B cell (primary cell): ENCODE measurements at regions not wholly inside any gene's neighbourhood (a gene's known extent, or its start where the extent isn't known, plus 50 kb on each side); places are given as distances from the start of the nearest gene placed in this dataset.

Source experiments
- ATAC-seq: fragments of 200-7000 bp; cut with Tn5 transposase; one replicate; pipeline ENCODE4 v1.10.0; 2021; ENCODE audit warnings: low read depth, mild to moderate bottlenecking, moderate number of reproducible peaks, moderate library complexity
- CTCF ChIA-PET: fragments of 350-600 bp; sonication (Branson Sonifier 250); formaldehyde crosslinking; loops from one replicate; lab custom pipeline; 2021; ENCODE audit warnings: antibody characterized with exemption, inconsistent platforms; lab: Charles Lee
- POLR2A ChIA-PET: fragments of 350-600 bp; sonication (Branson Sonifier 250); formaldehyde crosslinking; loops from one replicate; lab custom pipeline; 2021; ENCODE audit warnings: antibody characterized with exemption; lab: Charles Lee
- DNase-seq: peaks from one replicate; pipeline ENCODE4 v3.0.0; 2013
- H2AFZ ChIP-seq: 2 replicates; pipeline ENCODE4 v1.6.1; 2012; ENCODE audit warnings: mild to moderate bottlenecking, low read depth, low read length; ENCODE audit not compliant: insufficient read depth, poor library complexity, severe bottlenecking
- H3K27ac ChIP-seq, 2 donors: 1 replicate in 1 of 2; 2 replicates in 1 of 2; pipeline ENCODE4 v1.5.1; 2012 to 2013; ENCODE audit warnings: low read length in 2 of 2, mild to moderate bottlenecking in 2 of 2, moderate library complexity in 1 of 2
- H3K27me3 ChIP-seq, 4 experiments: fragments of 200-600 bp in 1 of 4; sonication (generic) in 1 of 4; replicated peaks in 1 of 4; 1 replicate in 2 of 4; 2 replicates in 2 of 4; pipeline versions ENCODE4 v1.6.1 to v1.7.0; 2013 to 2016; ENCODE audit warnings: low read length in 3 of 4, mild to moderate bottlenecking in 2 of 4, mixed read lengths in 1 of 4, moderate library complexity in 1 of 4; ENCODE audit not compliant: insufficient read depth in 4 of 4, control insufficient read depth in 3 of 4; ENCODE audit errors: control extremely low read depth in 1 of 4
- H3K36me3 ChIP-seq, 2 experiments: replicated peaks in 1 of 2; 1 replicate in 1 of 2; 2 replicates in 1 of 2; pipeline versions ENCODE4 v1.6.1 to v1.7.1; 2013; ENCODE audit warnings: low read length in 1 of 2; ENCODE audit not compliant: insufficient read depth in 2 of 2, control insufficient read depth in 1 of 2; ENCODE audit errors: control extremely low read depth in 1 of 2, extremely low read depth in 1 of 2
- H3K4me1 ChIP-seq, 2 donors: fragments of 200-600 bp in 1 of 2; sonication (generic) in 1 of 2; 1 replicate in 1 of 2; 2 replicates in 1 of 2; pipeline versions ENCODE4 v1.5.1 to v1.6.1; 2013 to 2017; ENCODE audit warnings: low read length in 2 of 2; ENCODE audit not compliant: control insufficient read depth in 2 of 2, insufficient read depth in 2 of 2
- H3K4me2 ChIP-seq: replicated peaks from 2 replicates; pipeline ENCODE3; 2012; ENCODE audit warnings: mild to moderate bottlenecking, low read depth, low read length; ENCODE audit not compliant: poor library complexity, severe bottlenecking
- H3K4me3 ChIP-seq, 5 experiments: fragments of 200-600 bp in 1 of 5; sonication (generic) in 1 of 5; 1 replicate in 3 of 5; 2 replicates in 2 of 5; pipeline versions ENCODE4 v1.5.1 to v1.7.0; 2011 to 2016; ENCODE audit warnings: low read length in 4 of 5, mild to moderate bottlenecking in 4 of 5, low read depth in 2 of 5, control low read depth in 1 of 5, moderate library complexity in 1 of 5; ENCODE audit not compliant: insufficient read depth in 1 of 5; ENCODE audit errors: control extremely low read depth in 1 of 5, extremely low read depth in 1 of 5
- H3K79me2 ChIP-seq: fragments of 200-600 bp; sonication (generic); one replicate; pipeline ENCODE4 v1.6.0; 2016; ENCODE audit warnings: low read length; ENCODE audit not compliant: control insufficient read depth, insufficient read depth
- H3K9ac ChIP-seq: fragments of 200-600 bp; sonication (generic); 2 replicates; pipeline ENCODE4 v1.6.1; 2017; ENCODE audit warnings: mild to moderate bottlenecking, low read length, moderate library complexity
- H3K9me3 ChIP-seq, 3 donors: one replicate each; pipeline versions ENCODE4 v1.6.1 to v1.7.1; 2013; ENCODE audit warnings: low read length in 2 of 3; ENCODE audit not compliant: control insufficient read depth in 2 of 3, insufficient read depth in 1 of 3; ENCODE audit errors: control extremely low read depth in 1 of 3
- H4K20me1 ChIP-seq: 2 replicates; pipeline ENCODE4 v1.6.0; 2012; ENCODE audit warnings: mild to moderate bottlenecking, low read length; ENCODE audit not compliant: insufficient read depth, control insufficient read depth, poor library complexity, severe bottlenecking
- H3K27ac Mint-ChIP-seq: one replicate; pipeline ENCODE4 v1.8.0; 2021; ENCODE audit warnings: mixed read lengths
- H3K27me3 Mint-ChIP-seq: one replicate; pipeline ENCODE4 v1.8.0; 2021; ENCODE audit warnings: mixed read lengths
- H3K4me1 Mint-ChIP-seq: one replicate; pipeline ENCODE4 v1.8.0; 2021; ENCODE audit warnings: mixed read lengths
- H3K4me3 Mint-ChIP-seq: one replicate; pipeline ENCODE4 v1.8.0; 2021; ENCODE audit warnings: mixed read lengths
- H3K9me3 Mint-ChIP-seq: one replicate; pipeline ENCODE4 v1.8.0; 2022; ENCODE audit warnings: mixed read lengths; ENCODE audit not compliant: insufficient read depth
- CTCF ChIP-seq: fragments of 200-600 bp; IDR thresholded peaks from one replicate; pipeline ENCODE4 v1.8.0; 2022; ENCODE audit warnings: antibody characterized with exemption, mild to moderate bottlenecking
- EZH2 ChIP-seq: IDR thresholded peaks from 2 replicates; pipeline ENCODE4 v1.6.1; 2012; ENCODE audit warnings: borderline replicate concordance, low read depth, mild to moderate bottlenecking, moderate library complexity, low read length; ENCODE audit not compliant: insufficient read depth, poor library complexity, severe bottlenecking
- WGBS: methylation state at CpG from one replicate; pipeline ENCODE4 v1.1.5; 2013; ENCODE audit warnings: missing lambda C conversion rate; ENCODE audit not compliant: insufficient coverage; 5-methylcytosine and 5-hydroxymethylcytosine counted together
- intact Hi-C: fragments of 100-400 bp; cut with micrococcal nuclease; formaldehyde crosslinking; loops from one replicate; pipeline ENCODE4 v1.10.0; 2022

- Histone ChIP-seq H3K4me2 (no peak overlapping the region), H4K20me1 (no peaks in the 10 kb centered on the region), H3K79me2 (no peaks in the 10 kb centered on the region), H3K27ac (no peak overlapping the region), H2AFZ (no peak overlapping the region), H3K9me3 (no peaks in the 10 kb centered on the region), H3K36me3 (no peaks in the 10 kb centered on the region), H3K4me3 (no peak overlapping the region), H3K4me1 (no peaks in the 10 kb centered on the region), H3K27me3 (no peaks in the 10 kb centered on the region), H3K9ac (no peak overlapping the region)
- TF ChIP-seq CTCF (no peak), EZH2 (no peak)
- H3K27ac Mint-ChIP-seq = no peak overlapping the region
- no peak overlapping the region for H3K4me3 Mint-ChIP-seq
- H3K27me3 Mint-ChIP-seq = no peaks in the 10 kb centered on the region
- ChIA-PET CTCF (interaction anchor here (0.7 kb wide), 1 partner anchor 474 kb away, joined by 3 read pairs; no protein-coding TSS in a partner anchor), POLR2A (no interaction called here)
- ATAC-seq (no peak), DNase-seq (no peak)
- intact Hi-C loops = no loop called here
- no peaks in the 10 kb centered on the region for H3K9me3 Mint-ChIP-seq
- no CpG with 5 or more reads among the region's 2 CpGs for WGBS
- no peaks in the 10 kb centered on the region for H3K4me1 Mint-ChIP-seq
These were observed 488.6 kb downstream of the CPS1 start for GRCh38 chr2:211045025-211045424.

GRCh38 chr2:211049321-211050018, 493.1 kb downstream of the CPS1 start:
- no peak overlapping the region for H3K4me3 Mint-ChIP-seq
- H3K4me1 ChIP-seq = no peaks in the 10 kb centered on the region
- H4K20me1 ChIP-seq = no peaks in the 10 kb centered on the region
- H3K79me2 ChIP-seq = no peaks in the 10 kb centered on the region
- no peak overlapping the region for H3K4me2 ChIP-seq
- WGBS = 89% methylated on average over 1 of the region's 4 CpGs
- POLR2A ChIA-PET = no interaction called here
- H3K27me3 Mint-ChIP-seq = no peaks in the 10 kb centered on the region
- no peaks in the 10 kb centered on the region for H3K9me3 Mint-ChIP-seq
- H3K9ac ChIP-seq = no peak overlapping the region
- H3K4me3 ChIP-seq = no peak overlapping the region
- H3K4me1 Mint-ChIP-seq = no peaks in the 10 kb centered on the region
- H3K9me3 ChIP-seq = no peaks in the 10 kb centered on the region
- intact Hi-C loops = no loop called here
- CTCF ChIA-PET = no interaction called here
- DNase-seq (no peak), ATAC-seq (no peak)
- no peaks in the 10 kb centered on the region for H3K27me3 ChIP-seq
- TF ChIP-seq EZH2 (no peak), CTCF (no peak)
- H3K27ac Mint-ChIP-seq = no peak overlapping the region
- H3K36me3 ChIP-seq = no peaks in the 10 kb centered on the region
- H2AFZ ChIP-seq = no peak overlapping the region
- no peak overlapping the region for H3K27ac ChIP-seq
